Effector memory CD8-positive, alpha-beta T cell (primary cell): ENCODE measurements at regions not wholly inside any gene's neighbourhood (a gene's known extent, or its start where the extent isn't known, plus 50 kb on each side); places are given as distances from the start of the nearest gene placed in this dataset.

Experiments
- ATAC-seq: fragments of 150-1000 bp; cut with Tn5 transposase; replicated peaks from 2 replicates; pipeline ENCODE4 v1.10.0; 2021; ENCODE audit warnings: mild to moderate bottlenecking, moderate library complexity
- DNase-seq, 3 experiments: peaks; one replicate each; pipeline ENCODE4 v3.0.0; 2021
- H3K27ac Mint-ChIP-seq, 2 donors: one replicate each; pipeline ENCODE4 v1.8.0; 2022; ENCODE audit warnings: mild to moderate bottlenecking in 2 of 2, mixed read lengths in 2 of 2, moderate library complexity in 2 of 2
- H3K27me3 Mint-ChIP-seq, 2 donors: one replicate each; pipeline ENCODE4 v1.8.0; 2022; ENCODE audit warnings: mixed read lengths in 2 of 2
- H3K36me3 Mint-ChIP-seq: one replicate; pipeline ENCODE4 v1.8.0; 2022; ENCODE audit warnings: mild to moderate bottlenecking, moderate library complexity, mixed read lengths; ENCODE audit not compliant: insufficient read depth
- H3K4me1 Mint-ChIP-seq, 2 donors: one replicate each; pipeline ENCODE4 v1.8.0; 2022; ENCODE audit warnings: low read depth in 2 of 2, mixed read lengths in 2 of 2
- H3K4me3 Mint-ChIP-seq, 2 donors: one replicate each; pipeline ENCODE4 v1.8.0; 2022; ENCODE audit warnings: mild to moderate bottlenecking in 2 of 2, mixed read lengths in 2 of 2, moderate library complexity in 2 of 2
- H3K9me3 Mint-ChIP-seq, 2 donors: one replicate each; pipeline ENCODE4 v1.8.0; 2022; ENCODE audit warnings: mixed read lengths in 2 of 2

- no peaks in the 10 kb centered on the region for H3K9me3 Mint-ChIP-seq
- no peak overlapping the region for H3K4me3 Mint-ChIP-seq
- H3K4me1 Mint-ChIP-seq = no peaks in the 10 kb centered on the region
- ATAC-seq (no peak), DNase-seq (no peak)
- H3K27me3 Mint-ChIP-seq = peaks cover 0 to 10% of the 10 kb centered on the region in 2 donors
- H3K27ac Mint-ChIP-seq = no peak overlapping the region
- H3K36me3 Mint-ChIP-seq = no peaks in the 10 kb centered on the region
These were observed 336.8 kb downstream of the DSEL start for GRCh38 chr18:67179726-67180125.

- H3K9me3 Mint-ChIP-seq = no peaks in the 10 kb centered on the region
- ATAC-seq (no peak), DNase-seq (no peak)
- H3K36me3 Mint-ChIP-seq = no peaks in the 10 kb centered on the region
- H3K4me1 Mint-ChIP-seq = no peaks in the 10 kb centered on the region
- H3K4me3 Mint-ChIP-seq = no peak overlapping the region
- H3K27me3 Mint-ChIP-seq = no peaks in the 10 kb centered on the region
- H3K27ac Mint-ChIP-seq = no peak overlapping the region
These were observed 356.9 kb downstream of the DSEL start for GRCh38 chr18:67159662-67160061.

GRCh38 chr18:67154979-67155378 is 361.5 kb downstream of the DSEL start:
- no peak for ATAC-seq
- no peaks in the 10 kb centered on the region for H3K9me3 Mint-ChIP-seq
- no peak for DNase-seq
- H3K27ac Mint-ChIP-seq = no peak overlapping the region
- H3K4me1 Mint-ChIP-seq = no peaks in the 10 kb centered on the region
- no peaks in the 10 kb centered on the region for H3K36me3 Mint-ChIP-seq
- no peak overlapping the region for H3K4me3 Mint-ChIP-seq
- H3K27me3 Mint-ChIP-seq = no peaks in the 10 kb centered on the region

GRCh38 chr18:67151366-67151765 is 365.2 kb downstream of the DSEL start:
- Mint-ChIP-seq H3K27ac (no peak overlapping the region), H3K4me1 (no peaks in the 10 kb centered on the region), H3K27me3 (no peaks in the 10 kb centered on the region), H3K9me3 (peaks cover 0 to 3% of the 10 kb centered on the region in 2 donors), H3K4me3 (no peak overlapping the region), H3K36me3 (peaks cover 3% of the 10 kb centered on the region)
- DNase-seq (no peak), ATAC-seq (no peak)

GRCh38 chr18:67145586-67146292 is 370.8 kb downstream of the DSEL start:
- no peak overlapping the region for H3K27ac Mint-ChIP-seq
- DNase-seq = no peak
- no peak overlapping the region for H3K4me3 Mint-ChIP-seq
- no peaks in the 10 kb centered on the region for H3K4me1 Mint-ChIP-seq
- H3K27me3 Mint-ChIP-seq = no peaks in the 10 kb centered on the region
- peaks cover 3% of the 10 kb centered on the region for H3K36me3 Mint-ChIP-seq
- ATAC-seq = no peak
- peaks cover 0 to 3% of the 10 kb centered on the region in 2 donors for H3K9me3 Mint-ChIP-seq

- H3K9me3 Mint-ChIP-seq = peaks cover 0 to 3% of the 10 kb centered on the region in 2 donors
- DNase-seq (no peak), ATAC-seq (no peak)
- H3K4me3 Mint-ChIP-seq = no peak overlapping the region
- peaks cover 3% of the 10 kb centered on the region for H3K36me3 Mint-ChIP-seq
- H3K27me3 Mint-ChIP-seq = no peaks in the 10 kb centered on the region
- H3K4me1 Mint-ChIP-seq = no peaks in the 10 kb centered on the region
- H3K27ac Mint-ChIP-seq = no peak overlapping the region
These were observed 372.2 kb downstream of the DSEL start for GRCh38 chr18:67144329-67144728.

- DNase-seq (no peak), ATAC-seq (no peak)
- peaks cover 0 to 3% of the 10 kb centered on the region in 2 donors for H3K9me3 Mint-ChIP-seq
- H3K27ac Mint-ChIP-seq = no peak overlapping the region
- H3K4me3 Mint-ChIP-seq = no peak overlapping the region
- H3K36me3 Mint-ChIP-seq = peaks cover 3% of the 10 kb centered on the region
- no peaks in the 10 kb centered on the region for H3K27me3 Mint-ChIP-seq
- no peaks in the 10 kb centered on the region for H3K4me1 Mint-ChIP-seq
These were observed 373.5 kb downstream of the DSEL start for GRCh38 chr18:67143028-67143427.

- Mint-ChIP-seq H3K27me3 (no peaks in the 10 kb centered on the region), H3K36me3 (peaks cover 3% of the 10 kb centered on the region), H3K4me1 (no peaks in the 10 kb centered on the region), H3K27ac (no peak overlapping the region), H3K4me3 (no peak overlapping the region), H3K9me3 (peaks cover 0 to 4% of the 10 kb centered on the region in 2 donors)
- ATAC-seq = no peak
- DNase-seq = no peak
These were observed 373.9 kb downstream of the DSEL start for GRCh38 chr18:67142604-67143003.

- no peak overlapping the region for H3K4me3 Mint-ChIP-seq
- H3K9me3 Mint-ChIP-seq = peaks cover 0 to 2% of the 10 kb centered on the region in 2 donors
- no peak for ATAC-seq
- no peaks in the 10 kb centered on the region for H3K4me1 Mint-ChIP-seq
- H3K36me3 Mint-ChIP-seq = no peaks in the 10 kb centered on the region
- no peaks in the 10 kb centered on the region for H3K27me3 Mint-ChIP-seq
- H3K27ac Mint-ChIP-seq = no peak overlapping the region
- DNase-seq = no peak
These were observed 376.0 kb downstream of the DSEL start for GRCh38 chr18:67140495-67140894.

- Mint-ChIP-seq H3K9me3 (peaks cover 0 to 2% of the 10 kb centered on the region in 2 donors), H3K27me3 (no peaks in the 10 kb centered on the region), H3K4me1 (no peaks in the 10 kb centered on the region), H3K4me3 (no peak overlapping the region), H3K36me3 (no peaks in the 10 kb centered on the region), H3K27ac (no peak overlapping the region)
- ATAC-seq = no peak
- DNase-seq = no peak
These were observed 376.6 kb downstream of the DSEL start for GRCh38 chr18:67139899-67140298.

GRCh38 chr18:67135981-67136380 is 380.5 kb downstream of the DSEL start:
- Mint-ChIP-seq H3K27me3 (no peaks in the 10 kb centered on the region), H3K4me3 (no peak overlapping the region), H3K27ac (no peak overlapping the region), H3K9me3 (peaks cover 0 to 2% of the 10 kb centered on the region in 2 donors), H3K36me3 (no peaks in the 10 kb centered on the region), H3K4me1 (no peaks in the 10 kb centered on the region)
- DNase-seq (no peak), ATAC-seq (no peak)

GRCh38 chr18:67134911-67135310 is 381.6 kb downstream of the DSEL start:
- DNase-seq = no peak
- H3K4me3 Mint-ChIP-seq = no peak overlapping the region
- ATAC-seq = no peak
- peaks cover 0 to 2% of the 10 kb centered on the region in 2 donors for H3K9me3 Mint-ChIP-seq
- no peaks in the 10 kb centered on the region for H3K4me1 Mint-ChIP-seq
- no peak overlapping the region for H3K27ac Mint-ChIP-seq
- no peaks in the 10 kb centered on the region for H3K36me3 Mint-ChIP-seq
- no peaks in the 10 kb centered on the region for H3K27me3 Mint-ChIP-seq

- Mint-ChIP-seq H3K27ac (no peak overlapping the region), H3K4me1 (no peaks in the 10 kb centered on the region), H3K27me3 (no peaks in the 10 kb centered on the region), H3K4me3 (no peak overlapping the region), H3K36me3 (no peaks in the 10 kb centered on the region), H3K9me3 (peaks cover 0 to 4% of the 10 kb centered on the region in 2 donors)
- no peak for DNase-seq
- no peak for ATAC-seq
These were observed 382.9 kb downstream of the DSEL start for GRCh38 chr18:67133669-67134068.

- peaks cover 0 to 5% of the 10 kb centered on the region in 2 donors for H3K9me3 Mint-ChIP-seq
- H3K4me3 Mint-ChIP-seq = no peak overlapping the region
- DNase-seq = no peak
- no peak overlapping the region for H3K27ac Mint-ChIP-seq
- ATAC-seq = no peak
- H3K36me3 Mint-ChIP-seq = no peaks in the 10 kb centered on the region
- no peaks in the 10 kb centered on the region for H3K27me3 Mint-ChIP-seq
- no peaks in the 10 kb centered on the region for H3K4me1 Mint-ChIP-seq
These were observed 383.6 kb downstream of the DSEL start for GRCh38 chr18:67132919-67133318.
